HepG2 (cell line): ENCODE measurements at regions not wholly inside any gene's neighbourhood (a gene's known extent, or its start where the extent isn't known, plus 50 kb on each side); places are given as distances from the start of the nearest gene placed in this dataset.

Experiments used
- ATAC-seq: fragments of 200-7000 bp; cut with Tn5 transposase; 3 replicates; pipeline ENCODE4 v1.9.1; 2020; ENCODE audit warnings: mild to moderate bottlenecking, moderate library complexity
- BruUV-seq: library from RNA; stranded (reverse); fragments of 400-500 nt; replicated peaks from 2 replicates; lab custom pipeline; 2021; lab: Mats Ljungman, UMichigan
- CTCF ChIA-PET: fragments of 300-600 bp; formaldehyde crosslinking; extraction: SDS; loops from one replicate; lab custom pipeline; 2021; ENCODE audit warnings: low total read pairs, inconsistent platforms, low intra/inter-chr PET ratio; lab: Yijun Ruan, JAX
- POLR2A ChIA-PET: fragments of 350-600 bp; sonication (Branson Sonifier 250); formaldehyde crosslinking; loops from one replicate; lab custom pipeline; 2020; ENCODE audit warnings: antibody characterized with exemption, inconsistent platforms; lab: Yijun Ruan, JAX
- DNase-seq: peaks from one replicate; pipeline ENCODE4 v3.0.0-alpha.2; 2015; ENCODE audit warnings: low spot score
- FAIRE-seq: peaks from 3 replicates; lab custom pipeline; 2011; peaks lifted over from hg19 to GRCh38; lab: Jason Lieb, UNC
- H2AFZ ChIP-seq: one replicate; pipeline ENCODE4 v1.6.1; 2011; ENCODE audit warnings: low read length, inconsistent platforms
- H3K27ac ChIP-seq: fragments of 300-600 bp; 3 replicates; pipeline ENCODE4 v1.8.0; 2011; ENCODE audit warnings: mixed run types, mild to moderate bottlenecking, mixed read lengths, low read length, inconsistent platforms; ENCODE audit not compliant: insufficient read depth; ENCODE audit errors: extremely low read length
- H3K27me3 ChIP-seq, 2 experiments: fragments of 200-600 bp in 1 of 2; 2 replicates in 1 of 2; 3 replicates in 1 of 2; pipeline versions ENCODE4 v1.6.0 to v1.8.0; 2011; ENCODE audit warnings: low read length in 2 of 2, mild to moderate bottlenecking in 2 of 2, moderate library complexity in 2 of 2, inconsistent platforms in 1 of 2; ENCODE audit not compliant: insufficient read depth in 2 of 2, control insufficient read depth in 1 of 2
- H3K36me3 ChIP-seq, 2 experiments: fragments of 200-600 bp in 1 of 2; replicated peaks in 1 of 2; 2 replicates in 1 of 2; 3 replicates in 1 of 2; pipeline versions ENCODE4 v1.5.1 to v1.8.0; 2011; ENCODE audit warnings: low read length in 2 of 2, inconsistent platforms in 1 of 2; ENCODE audit not compliant: insufficient read depth in 2 of 2, control insufficient read depth in 1 of 2
- H3K4me1 ChIP-seq: 2 replicates; pipeline ENCODE4 v1.5.1; 2012; ENCODE audit warnings: low read length, inconsistent platforms; ENCODE audit not compliant: insufficient read depth
- H3K4me2 ChIP-seq: 2 replicates; pipeline ENCODE4 v1.6.0; 2011; ENCODE audit warnings: low read depth, low read length, inconsistent platforms
- H3K4me3 ChIP-seq, 3 experiments: fragments of 200-600 bp in 1 of 3; sonication (generic), shearing (Covaris generic) in 1 of 3; replicated peaks in 1 of 3; 2 replicates each; pipeline ENCODE4 v1.5.1; 2011 to 2016; ENCODE audit warnings: low read length in 3 of 3, inconsistent platforms in 2 of 3, low read depth in 2 of 3, mild to moderate bottlenecking in 2 of 3, control low read depth in 1 of 3, mixed read lengths in 1 of 3; ENCODE audit not compliant: insufficient read depth in 1 of 3
- H3K79me2 ChIP-seq: one replicate; pipeline ENCODE4 v1.6.1; 2011; ENCODE audit warnings: low read length, inconsistent platforms; ENCODE audit not compliant: insufficient read depth
- H3K9ac ChIP-seq: 2 replicates; pipeline ENCODE4 v1.6.0; 2011; ENCODE audit warnings: mild to moderate bottlenecking, low read depth, low read length, inconsistent platforms; ENCODE audit not compliant: insufficient read depth
- H3K9me3 ChIP-seq: 2 replicates; pipeline ENCODE4 v1.5.1; 2012; ENCODE audit warnings: mild to moderate bottlenecking, low read length
- H4K20me1 ChIP-seq: 2 replicates; pipeline ENCODE4 v1.6.0; 2011; ENCODE audit warnings: inconsistent platforms, mild to moderate bottlenecking, low read length, moderate library complexity; ENCODE audit not compliant: insufficient read depth
- EEA1 ChIP-seq: sonication (generic); formaldehyde crosslinking; IDR thresholded peaks from 2 replicates; pipeline ENCODE4 v1.5.1; 2020; ENCODE audit warnings: mild to moderate bottlenecking, missing genetic modification reagents, borderline replicate concordance
- IKZF4 ChIP-seq: sonication (generic); formaldehyde crosslinking; IDR thresholded peaks from 2 replicates; pipeline ENCODE4 v1.5.1; 2020; ENCODE audit warnings: borderline replicate concordance, mild to moderate bottlenecking, low read depth, missing genetic modification reagents; ENCODE audit errors: not compliant biosample characterization
- MTF2 ChIP-seq: sonication (generic); formaldehyde crosslinking; IDR thresholded peaks from 2 replicates; pipeline ENCODE4 v1.5.0; 2020; ENCODE audit warnings: missing genetic modification reagents, borderline replicate concordance
- SIN3A ChIP-seq: IDR thresholded peaks from 2 replicates; pipeline ENCODE4 v1.6.1; 2011; ENCODE audit warnings: low read depth, mild to moderate bottlenecking, control low read depth, low read length, borderline replicate concordance
- SYNCRIP ChIP-seq: fragments of 200-400 bp; formaldehyde crosslinking; IDR thresholded peaks from 2 replicates; pipeline ENCODE4 v1.6.1; 2018; ENCODE audit warnings: mild to moderate bottlenecking, low read depth, low read length; ENCODE audit not compliant: insufficient read depth
- U2AF1 ChIP-seq: fragments of 200-400 bp; formaldehyde crosslinking; optimal IDR thresholded peaks from 2 replicates; pipeline ENCODE3; 2017; ENCODE audit warnings: mild to moderate bottlenecking, low read depth, low read length
- UBTF ChIP-seq: sonication (generic); formaldehyde crosslinking; IDR thresholded peaks from 2 replicates; pipeline ENCODE4 v1.4.0; 2020; ENCODE audit warnings: mild to moderate bottlenecking, missing genetic modification reagents
- ZNF251 ChIP-seq: sonication (generic); formaldehyde crosslinking; IDR thresholded peaks from 2 replicates; pipeline ENCODE4 v1.9.0; 2021; ENCODE audit warnings: mild to moderate bottlenecking, missing genetic modification reagents
- WGBS: methylation state at CpG from one replicate; pipeline ENCODE4 v1.1.6; 2017; ENCODE audit warnings: low lambda C conversion rate; 5-methylcytosine and 5-hydroxymethylcytosine counted together
- in situ Hi-C: cut with HindIII; loops from 2 replicates; pipeline ENCODE4 v1.10.0; 2017; ENCODE audit warnings: low pct_unique_long_range_greater_than_20kb; ENCODE audit not compliant: extremely low pct_ligation_motif_present
- intact Hi-C: fragments of 100-400 bp; cut with micrococcal nuclease; formaldehyde crosslinking; loops from one replicate; pipeline ENCODE4 v1.10.0; 2022; ENCODE audit not compliant: unreplicated experiment

DNA sequence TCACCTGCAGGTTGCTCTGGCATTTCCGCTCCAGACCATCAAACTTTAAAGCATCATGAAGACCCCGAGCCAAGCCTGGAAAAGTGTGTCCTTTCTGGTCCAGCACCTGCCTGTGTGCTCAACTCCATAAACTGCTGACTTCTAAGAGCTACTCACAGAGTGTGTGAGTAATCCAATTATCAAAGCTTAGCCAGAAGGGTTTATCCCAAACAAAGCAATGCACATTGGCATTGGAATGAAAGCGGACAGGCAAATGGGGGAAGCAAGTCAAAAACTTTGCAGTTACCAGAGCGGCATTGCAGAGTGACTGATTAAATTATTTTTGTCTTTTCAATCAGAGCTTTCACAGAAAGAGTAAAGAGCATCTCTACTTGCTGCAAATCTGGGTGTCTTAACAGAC lies 1262.4 kb upstream of the SEL1L start:
- Histone ChIP-seq H3K9ac (no peak overlapping the region), H3K4me1 (no peaks in the 10 kb centered on the region), H3K79me2 (no peaks in the 10 kb centered on the region), H3K4me3 (no peak overlapping the region), H3K27ac (no peak overlapping the region), H3K9me3 (no peaks in the 10 kb centered on the region), H3K27me3 (no peaks in the 10 kb centered on the region), H4K20me1 (no peaks in the 10 kb centered on the region), H2AFZ (no peak overlapping the region), H3K4me2 (no peak overlapping the region), H3K36me3 (no peaks in the 10 kb centered on the region)
- DNase-seq (no peak), ATAC-seq (no peak), FAIRE-seq (no peak)
- intact Hi-C loops: no loop called here
- in situ Hi-C loops: no loop called here
- WGBS: 21% methylated on average over 4 of the region's 4 CpGs
- CTCF ChIA-PET: no interaction called here
- no peak for TF ChIP-seq SYNCRIP
- TF ChIP-seq U2AF1: no peak
- no peak for TF ChIP-seq IKZF4 (CRISPR knock-in tag)
- TF ChIP-seq ZNF251 (CRISPR knock-in tag): no peak
- no peak for TF ChIP-seq MTF2 (CRISPR knock-in tag)
- no peak for TF ChIP-seq UBTF
- no peak for TF ChIP-seq EEA1 (CRISPR knock-in tag)
- POLR2A ChIA-PET: no interaction called here
- BruUV-seq: no TSS peak

DNA sequence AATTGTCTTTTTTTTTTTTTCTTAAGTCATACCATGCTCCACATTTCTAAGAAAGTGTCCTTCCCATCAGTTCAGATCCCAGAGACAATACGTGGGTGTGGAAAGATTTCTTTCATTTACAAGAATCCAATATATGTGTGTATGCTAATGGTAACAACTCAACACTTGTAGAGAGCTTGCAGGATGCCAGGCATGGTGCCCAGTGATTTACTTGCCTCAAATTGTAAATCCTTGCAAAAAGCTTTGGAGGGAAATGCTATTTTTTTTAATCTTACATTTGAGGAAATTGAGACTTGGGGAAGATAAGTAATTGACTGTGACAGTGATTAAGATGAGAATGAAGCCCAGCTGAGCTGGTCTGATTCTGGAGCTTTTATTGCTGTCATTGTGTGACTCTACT lies 1264.6 kb upstream of the SEL1L start:
- Histone ChIP-seq H3K27ac (no peak overlapping the region), H3K4me1 (no peaks in the 10 kb centered on the region), H3K4me2 (no peak overlapping the region)
- ATAC-seq (no peak), DNase-seq (no peak)
- in situ Hi-C loops: no loop called here
- no peak for TF ChIP-seq SIN3A
- TF ChIP-seq, all 625 proteins: peak for 0
- 0% methylated on average over 1 of the region's 1 CpG for WGBS
- H3K9me3 ChIP-seq: peaks cover 10% of the 10 kb centered on the region; the same call in 1 of the 2 replicates
- H3K36me3 ChIP-seq: no peaks in the 10 kb centered on the region
- ChIA-PET POLR2A (no interaction called here), CTCF (no interaction called here)
- no peaks in the 10 kb centered on the region for H3K27me3 ChIP-seq
- BruUV-seq: no TSS peak
- intact Hi-C loops: no loop called here
- FAIRE-seq: no peak
- no peaks in the 10 kb centered on the region for H4K20me1 ChIP-seq
- H3K9ac ChIP-seq: no peak overlapping the region
- no peaks in the 10 kb centered on the region for H3K79me2 ChIP-seq
- H3K4me3 ChIP-seq: no peak overlapping the region
- H2AFZ ChIP-seq: no peak overlapping the region
